ENCODE measurements at regions not wholly inside any gene's neighbourhood (a gene's known extent, or its start where the extent isn't known, plus 50 kb on each side); places are given as distances from the start of the nearest gene placed in this dataset.

- TF ChIP-seq EZH2 (IDR thresholded peaks at IDR 0.05; ENCODE audit: borderline replicate concordance, low read depth, low read length, poor library complexity, severe bottlenecking) (no peak), CTCF (conservative IDR thresholded peaks at IDR 0.05; ENCODE audit: low read depth, low read length) (no peak)
- no peak overlapping the region for H3K27ac ChIP-seq (ENCODE audit: low read depth, low read length, poor library complexity, severe bottlenecking)
- POLR2A ChIA-PET (ENCODE audit: low non-redundant PET) = no interaction called here
- H3K36me3 ChIP-seq (ENCODE audit: insufficient read depth, low read length, poor library complexity, severe bottlenecking) = no peaks in the 10 kb centered on the region
- DNase-seq (ENCODE audit: low spot score) = no peak
- CTCF ChIA-PET = no interaction called here
- H3K9me3 ChIP-seq (ENCODE audit: low read depth, low read length, poor library complexity, severe bottlenecking) = no peaks in the 10 kb centered on the region
- intact Hi-C loops (cut with micrococcal nuclease; ENCODE audit: unreplicated experiment) = no loop called here
- no peaks in the 10 kb centered on the region for H3K4me1 ChIP-seq (ENCODE audit: insufficient read depth, low read length, poor library complexity, severe bottlenecking)
- no peak overlapping the region for H3K4me3 ChIP-seq (ENCODE audit: low read depth, low read length, poor library complexity, severe bottlenecking)
- peaks cover 14% of the 10 kb centered on the region for H3K27me3 ChIP-seq (replicated peaks; ENCODE audit: insufficient read depth, low read depth, low read length, poor library complexity)
- BruUV-seq (replicated peaks) = no TSS peak
Measured at GRCh38 chr5:173514661-173515060, 101.8 kb downstream of the BOD1 start.

GRCh38 chr5:173513521-173513991, 102.9 kb downstream of the BOD1 start:
- Histone ChIP-seq H3K27me3 (replicated peaks; ENCODE audit: insufficient read depth, low read depth, low read length, poor library complexity) (peaks cover 14% of the 10 kb centered on the region), H3K9me3 (ENCODE audit: low read depth, low read length, poor library complexity, severe bottlenecking) (no peaks in the 10 kb centered on the region), H3K4me1 (ENCODE audit: insufficient read depth, low read length, poor library complexity, severe bottlenecking) (no peaks in the 10 kb centered on the region), H3K27ac (ENCODE audit: low read depth, low read length, poor library complexity, severe bottlenecking) (no peak overlapping the region), H3K36me3 (ENCODE audit: insufficient read depth, low read length, poor library complexity, severe bottlenecking) (no peaks in the 10 kb centered on the region), H3K4me3 (ENCODE audit: low read depth, low read length, poor library complexity, severe bottlenecking) (no peak overlapping the region)
- DNase-seq (ENCODE audit: low spot score) = no peak
- ChIA-PET POLR2A (ENCODE audit: low non-redundant PET) (no interaction called here), CTCF (no interaction called here)
- TF ChIP-seq CTCF (conservative IDR thresholded peaks at IDR 0.05; ENCODE audit: low read depth, low read length) (no peak), EZH2 (IDR thresholded peaks at IDR 0.05; ENCODE audit: borderline replicate concordance, low read depth, low read length, poor library complexity, severe bottlenecking) (no peak)
- BruUV-seq (replicated peaks) = no TSS peak
- intact Hi-C loops (cut with micrococcal nuclease; ENCODE audit: unreplicated experiment) = no loop called here

GRCh38 chr5:173512637-173513435, 103.6 kb downstream of the BOD1 start:
- no TSS peak for BruUV-seq (replicated peaks)
- no peak for TF ChIP-seq CTCF (conservative IDR thresholded peaks at IDR 0.05; ENCODE audit: low read depth, low read length)
- no peak for TF ChIP-seq EZH2 (IDR thresholded peaks at IDR 0.05; ENCODE audit: borderline replicate concordance, low read depth, low read length, poor library complexity, severe bottlenecking)
- no peak for DNase-seq (ENCODE audit: low spot score)
- Histone ChIP-seq H3K27ac (ENCODE audit: low read depth, low read length, poor library complexity, severe bottlenecking) (no peak overlapping the region), H3K4me3 (ENCODE audit: low read depth, low read length, poor library complexity, severe bottlenecking) (no peak overlapping the region), H3K27me3 (replicated peaks; ENCODE audit: insufficient read depth, low read depth, low read length, poor library complexity) (peaks cover 9% of the 10 kb centered on the region), H3K4me1 (ENCODE audit: insufficient read depth, low read length, poor library complexity, severe bottlenecking) (no peaks in the 10 kb centered on the region), H3K36me3 (ENCODE audit: insufficient read depth, low read length, poor library complexity, severe bottlenecking) (no peaks in the 10 kb centered on the region), H3K9me3 (ENCODE audit: low read depth, low read length, poor library complexity, severe bottlenecking) (no peaks in the 10 kb centered on the region)
- ChIA-PET POLR2A (ENCODE audit: low non-redundant PET) (no interaction called here), CTCF (no interaction called here)
- intact Hi-C loops (cut with micrococcal nuclease; ENCODE audit: unreplicated experiment) = no loop called here
